ENCODE measurements at regions not wholly inside any gene's neighbourhood (a gene's known extent, or its start where the extent isn't known, plus 50 kb on each side); places are given as distances from the start of the nearest gene placed in this dataset.

GRCh38 chr5:17018871-17019270 lies 82.8 kb upstream of the MYO10 start:
- CTCF ChIA-PET = interaction anchor here (0.7 to 2.5 kb wide), 6 partner anchors 8 to 171 kb away, joined by 3 to 7 read pairs (median 4); no protein-coding TSS in a partner anchor

More at GRCh38 chr5:17018871-17019270, 82.8 kb upstream of the MYO10 start:
- FAIRE-seq (no peak), DNase-seq (ENCODE audit: low read depth, low spot score) (no peak)
- dilution Hi-C loops (cut with MboI; ENCODE audit: extremely low pct_ligation_motif_present, low sequenced_read_pairs) (no loop called here), intact Hi-C loops (cut with micrococcal nuclease) (no loop called here)
- TF ChIP-seq EZH2 (IDR thresholded peaks at IDR 0.05; ENCODE audit: borderline replicate concordance, low read depth, low read length, severe bottlenecking) = no peak
- no peak for TF ChIP-seq MAX (IDR thresholded peaks at IDR 0.05; ENCODE audit: insufficient read depth, insufficient read length)
- TF ChIP-seq FOS (IDR thresholded peaks at IDR 0.05; ENCODE audit: borderline replicate concordance, insufficient read depth, low read length) = no peak
- no peak for TF ChIP-seq GATA2 (IDR thresholded peaks at IDR 0.05; ENCODE audit: insufficient read depth, insufficient read length, low read depth, low read length)
- no peak for TF ChIP-seq POLR2A (IDR thresholded peaks at IDR 0.05; ENCODE audit: low read depth, low read length)
- TF ChIP-seq POLR2AphosphoS5 (IDR thresholded peaks at IDR 0.05; ENCODE audit: insufficient read depth, low read depth, low read length) = no peak
- no peak for TF ChIP-seq JUN (IDR thresholded peaks at IDR 0.05; ENCODE audit: borderline replicate concordance, insufficient read depth, insufficient read length, low read depth)
- no peak for TF ChIP-seq CTCF (IDR thresholded peaks at IDR 0.05; ENCODE audit: extremely low read depth in 1 of 2, insufficient read depth in 1 of 2, low read depth in 1 of 2, low read length in 2 of 2)
- no peak for TF ChIP-seq MYC (IDR thresholded peaks at IDR 0.05; ENCODE audit: low read depth, low read length)
- H4K20me1 ChIP-seq (replicated peaks; ENCODE audit: control insufficient read depth, extremely low read depth, insufficient read depth, low read length) = no peaks in the 10 kb centered on the region
- POLR2A ChIA-PET = no interaction called here
- BruUV-seq (replicated peaks) = no TSS peak
- peaks cover 14% of the 10 kb centered on the region for H3K4me1 ChIP-seq (ENCODE audit: control insufficient read depth, extremely low read depth, insufficient read depth, low read length)
- H3K9ac ChIP-seq (replicated peaks; ENCODE audit: extremely low read depth, insufficient read depth, low read length) = no peak overlapping the region
- H3K27me3 ChIP-seq (ENCODE audit: control insufficient read depth in 2 of 2, insufficient read depth in 2 of 2, low read length in 2 of 2) = no peaks in the 10 kb centered on the region
- H2AFZ ChIP-seq (ENCODE audit: low read depth, low read length) = no peak overlapping the region
- no peaks in the 10 kb centered on the region for H3K9me1 ChIP-seq (replicated peaks; ENCODE audit: control insufficient read depth, extremely low read depth, insufficient read depth, low read length)
- no peaks in the 10 kb centered on the region for H3K79me2 ChIP-seq (ENCODE audit: control insufficient read depth, insufficient read depth, low read length)
- no peak overlapping the region for H3K4me2 ChIP-seq (ENCODE audit: insufficient read depth, low read length)
- no peak overlapping the region for H3K27ac ChIP-seq (ENCODE audit: insufficient read depth, low read depth, low read length)
- no peaks in the 10 kb centered on the region for H3K36me3 ChIP-seq (ENCODE audit: control insufficient read depth in 2 of 2, extremely low read depth in 1 of 2, insufficient read depth in 2 of 2, low read length in 2 of 2)
- H3K4me3 ChIP-seq (replicated peaks in 1 of 3; ENCODE audit: insufficient read depth in 1 of 3, low read depth in 1 of 3, low read length in 3 of 3) = no peak overlapping the region
- no peaks in the 10 kb centered on the region for H3K9me3 ChIP-seq (replicated peaks; ENCODE audit: control insufficient read depth, insufficient read depth, low read length)

Measured in endothelial cell of umbilical vein (primary cell).